C4-2B (cell line): ENCODE measurements at regions not wholly inside any gene's neighbourhood (a gene's known extent, or its start where the extent isn't known, plus 50 kb on each side); places are given as distances from the start of the nearest gene placed in this dataset.

Experiments used
- CTCF ChIP-seq: fragments of 450-650 bp; conservative IDR thresholded peaks from 2 replicates; pipeline ENCODE4 v1.5.1; 2017; ENCODE audit warnings: mild to moderate bottlenecking
- ZFX ChIP-seq: fragments of 450-650 bp; IDR thresholded peaks from 2 replicates; pipeline ENCODE4 v1.6.1; 2017

- no peak for TF ChIP-seq CTCF
- no peak for TF ChIP-seq ZFX
Measured at GRCh38 chr13:22111961-22112360, 441.1 kb downstream of the FGF9 start.
